Bone marrow (tissue), 2 donors: ENCODE measurements at regions not wholly inside any gene's neighbourhood (a gene's known extent, or its start where the extent isn't known, plus 50 kb on each side); places are given as distances from the start of the nearest gene placed in this dataset.

ENCODE experiments used
- DNase-seq, 2 donors: peaks; one replicate each; lab custom pipeline; 2025; lab: John Stamatoyannopoulos, UW

GRCh38 chr5:126219616-126220015 lies 203.6 kb upstream of the GRAMD2B start:
- DNase-seq: no peak

- no peak for DNase-seq
Measured at GRCh38 chr5:126220725-126221124, 202.5 kb upstream of the GRAMD2B start.

- DNase-seq: no peak
Measured at GRCh38 chr5:126228934-126229333, 194.3 kb upstream of the GRAMD2B start.

GRCh38 chr5:126233256-126233655 lies 190.0 kb upstream of the GRAMD2B start:
- no peak for DNase-seq

- DNase-seq: no peak
Measured at GRCh38 chr5:126234563-126235195, 188.5 kb upstream of the GRAMD2B start.

GRCh38 chr5:126235628-126236027 lies 187.6 kb upstream of the GRAMD2B start:
- no peak for DNase-seq

- no peak for DNase-seq
Measured at GRCh38 chr5:126236994-126237393, 186.2 kb upstream of the GRAMD2B start.

- no peak for DNase-seq
Measured at GRCh38 chr5:126248611-126249010, 174.6 kb upstream of the GRAMD2B start.

- DNase-seq: no peak
Measured at GRCh38 chr5:126251024-126251423, 172.2 kb upstream of the GRAMD2B start.

- no peak for DNase-seq
Measured at GRCh38 chr5:126253406-126253805, 169.8 kb upstream of the GRAMD2B start.

GRCh38 chr5:126263591-126264184 lies 159.5 kb upstream of the GRAMD2B start:
- DNase-seq: no peak

GRCh38 chr5:126265917-126266316 lies 157.3 kb upstream of the GRAMD2B start:
- no peak for DNase-seq

- no peak for DNase-seq
Measured at GRCh38 chr5:126267438-126267837, 155.8 kb upstream of the GRAMD2B start.

GRCh38 chr5:126268697-126269315 lies 154.4 kb upstream of the GRAMD2B start:
- no peak for DNase-seq

GRCh38 chr5:126269511-126269910 lies 153.7 kb upstream of the GRAMD2B start:
- DNase-seq: no peak

- no peak for DNase-seq
Measured at GRCh38 chr5:126271141-126271540, 152.1 kb upstream of the GRAMD2B start.

GRCh38 chr5:126274076-126274762 lies 149.0 kb upstream of the GRAMD2B start:
- DNase-seq: no peak

- no peak for DNase-seq
Measured at GRCh38 chr5:126274763-126275125, 148.5 kb upstream of the GRAMD2B start.

- DNase-seq: no peak
Measured at GRCh38 chr5:126277762-126278161, 145.4 kb upstream of the GRAMD2B start.

- DNase-seq: no peak
Measured at GRCh38 chr5:126280343-126280742, 142.9 kb upstream of the GRAMD2B start.

- no peak for DNase-seq
Measured at GRCh38 chr5:126280846-126281245, 142.4 kb upstream of the GRAMD2B start.

GRCh38 chr5:126284977-126285696 lies 138.1 kb upstream of the GRAMD2B start:
- no peak for DNase-seq
